ENCODE measurements at regions not wholly inside any gene's neighbourhood (a gene's known extent, or its start where the extent isn't known, plus 50 kb on each side); places are given as distances from the start of the nearest gene placed in this dataset.

DNA sequence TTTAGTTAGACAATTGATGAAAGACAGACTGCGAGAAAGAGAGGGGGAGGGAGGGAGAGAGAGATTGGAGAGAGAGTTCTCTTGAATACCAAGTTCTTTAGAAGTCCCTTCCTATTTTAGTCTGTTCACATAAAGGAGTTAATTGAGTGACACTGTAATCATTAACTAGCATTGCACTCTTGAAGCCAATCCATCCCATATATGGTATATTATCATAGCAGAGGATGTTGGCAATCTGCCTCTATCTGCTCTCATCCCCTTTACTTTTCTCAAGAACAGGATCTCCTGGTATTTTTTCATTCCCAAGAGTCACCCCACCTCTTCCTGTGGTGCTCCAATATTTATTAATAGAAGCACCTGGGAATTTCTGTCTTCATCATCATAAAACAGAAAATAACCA, 959.6 kb upstream of the NDST4 start:
- Histone ChIP-seq H3K4me3 (ENCODE audit: low read length) (no peak overlapping the region), H3K9me3 (replicated peaks; ENCODE audit: low read length) (no peaks in the 10 kb centered on the region), H3K4me1 (ENCODE audit: control insufficient read depth, insufficient read depth, low read length) (no peaks in the 10 kb centered on the region), H3K9ac (ENCODE audit: low read depth, low read length) (no peak overlapping the region), H3K4me2 (ENCODE audit: low read length) (no peak overlapping the region), H3K27me3 (ENCODE audit: control insufficient read depth, insufficient read depth, low read length) (no peaks in the 10 kb centered on the region), H3K36me3 (ENCODE audit: insufficient read depth, low read length) (no peaks in the 10 kb centered on the region)

DNA sequence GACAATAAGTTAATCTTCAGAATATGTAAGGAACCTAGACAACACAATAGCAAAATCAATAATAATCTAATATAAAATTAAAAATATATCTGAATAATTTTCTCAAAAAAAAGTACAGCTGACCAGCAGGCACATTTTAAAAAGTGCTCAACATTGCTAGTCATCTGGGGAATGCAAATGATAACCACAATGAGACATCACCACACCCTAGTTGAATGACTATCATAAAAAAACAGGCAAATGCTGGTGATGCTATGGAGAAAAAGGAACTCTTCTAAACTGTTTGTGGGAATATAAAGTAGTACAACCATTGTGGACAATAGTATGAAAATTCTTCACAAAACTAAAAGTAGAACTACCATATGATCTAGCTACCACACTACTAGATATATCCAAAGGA, 956.9 kb upstream of the NDST4 start:
- H3K4me3 ChIP-seq (ENCODE audit: low read length), result no peak overlapping the region
- H3K4me2 ChIP-seq (ENCODE audit: low read length), result no peak overlapping the region
- H3K4me1 ChIP-seq (ENCODE audit: control insufficient read depth, insufficient read depth, low read length), result no peaks in the 10 kb centered on the region
- no peaks in the 10 kb centered on the region for H3K9me3 ChIP-seq (replicated peaks; ENCODE audit: low read length)
- H3K27me3 ChIP-seq (ENCODE audit: control insufficient read depth, insufficient read depth, low read length), result no peaks in the 10 kb centered on the region
- H3K9ac ChIP-seq (ENCODE audit: low read depth, low read length), result no peak overlapping the region
- H3K36me3 ChIP-seq (ENCODE audit: insufficient read depth, low read length), result no peaks in the 10 kb centered on the region

DNA sequence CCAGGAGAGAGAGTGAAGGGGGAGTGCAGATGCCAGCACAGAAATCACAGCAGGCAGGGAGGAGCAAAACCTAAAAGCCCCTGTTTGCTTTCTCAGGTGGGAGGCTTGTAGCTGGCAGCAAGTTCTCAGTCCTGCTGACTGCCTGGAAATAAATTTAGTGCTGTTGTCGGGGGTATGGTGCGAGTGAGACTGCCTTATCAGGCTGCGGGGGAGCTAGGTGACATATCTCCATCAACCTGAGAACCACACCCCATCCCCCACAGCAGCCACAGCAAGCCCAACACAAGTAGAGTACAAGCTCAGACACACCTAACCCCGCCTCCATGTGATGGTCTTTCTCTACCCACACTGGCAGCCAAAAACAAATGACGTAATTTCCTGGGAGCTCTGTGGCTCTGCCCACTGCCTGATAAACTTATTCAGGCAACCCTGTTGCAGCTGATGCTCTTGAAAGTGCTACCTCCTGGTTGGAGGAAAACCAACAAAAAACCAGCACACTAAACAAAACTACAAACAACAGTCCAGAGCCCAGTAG, 953.4 kb upstream of the NDST4 start:
- Histone ChIP-seq H3K9ac (ENCODE audit: low read depth, low read length) (no peak overlapping the region), H3K4me1 (ENCODE audit: control insufficient read depth, insufficient read depth, low read length) (no peaks in the 10 kb centered on the region), H3K4me2 (ENCODE audit: low read length) (no peak overlapping the region), H3K36me3 (ENCODE audit: insufficient read depth, low read length) (no peaks in the 10 kb centered on the region), H3K27me3 (ENCODE audit: control insufficient read depth, insufficient read depth, low read length) (no peaks in the 10 kb centered on the region), H3K4me3 (ENCODE audit: low read length) (no peak overlapping the region), H3K9me3 (replicated peaks; ENCODE audit: low read length) (no peaks in the 10 kb centered on the region)

DNA sequence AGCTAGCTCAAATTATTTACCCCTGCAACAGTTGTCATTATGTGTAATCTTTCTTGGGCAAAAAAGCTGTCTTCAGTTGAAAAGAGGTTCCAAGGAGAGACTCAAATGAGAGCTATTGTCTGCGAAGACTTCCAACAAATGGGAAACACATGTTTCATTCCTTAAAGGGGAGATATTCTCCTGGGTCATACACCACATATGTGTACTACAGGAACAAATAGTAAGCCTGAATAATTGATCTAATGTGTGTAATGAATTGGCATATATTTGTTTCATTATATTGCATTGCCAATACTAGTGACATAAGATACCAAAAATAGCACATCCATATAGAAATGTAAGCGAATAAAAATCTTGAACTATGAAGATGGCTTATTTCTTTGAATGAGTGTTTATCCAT, 950.9 kb upstream of the NDST4 start:
- Histone ChIP-seq H3K36me3 (ENCODE audit: insufficient read depth, low read length) (no peaks in the 10 kb centered on the region), H3K4me2 (ENCODE audit: low read length) (no peak overlapping the region), H3K4me1 (ENCODE audit: control insufficient read depth, insufficient read depth, low read length) (no peaks in the 10 kb centered on the region), H3K9me3 (replicated peaks; ENCODE audit: low read length) (peaks cover 4% of the 10 kb centered on the region), H3K27me3 (ENCODE audit: control insufficient read depth, insufficient read depth, low read length) (no peaks in the 10 kb centered on the region), H3K4me3 (ENCODE audit: low read length) (no peak overlapping the region), H3K9ac (ENCODE audit: low read depth, low read length) (no peak overlapping the region)

DNA sequence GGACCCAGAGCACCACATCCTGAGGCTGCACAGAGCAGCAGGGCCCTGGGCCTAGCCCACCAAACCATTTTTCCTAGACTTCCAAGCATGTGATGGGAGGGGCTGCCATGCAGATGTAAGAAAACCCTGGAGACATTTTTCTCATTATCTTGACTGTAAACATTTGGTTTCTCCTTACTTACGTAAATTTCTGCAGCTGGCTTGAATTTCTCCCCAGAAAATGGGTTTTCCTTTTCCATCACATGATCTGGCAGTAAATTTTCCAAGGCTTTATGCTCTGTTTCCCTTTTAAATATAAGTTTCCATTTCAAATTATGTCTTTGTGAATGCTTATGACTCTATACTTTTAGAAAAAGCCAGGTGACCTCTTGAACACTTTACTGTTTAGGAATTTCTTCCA, 945.9 kb upstream of the NDST4 start:
- H3K9ac ChIP-seq (ENCODE audit: low read depth, low read length), result no peak overlapping the region
- H3K36me3 ChIP-seq (ENCODE audit: insufficient read depth, low read length), result no peaks in the 10 kb centered on the region
- no peaks in the 10 kb centered on the region for H3K4me1 ChIP-seq (ENCODE audit: control insufficient read depth, insufficient read depth, low read length)
- H3K9me3 ChIP-seq (replicated peaks; ENCODE audit: low read length), result peaks cover 4% of the 10 kb centered on the region
- no peak overlapping the region for H3K4me3 ChIP-seq (ENCODE audit: low read length)
- H3K27me3 ChIP-seq (ENCODE audit: control insufficient read depth, insufficient read depth, low read length), result no peaks in the 10 kb centered on the region
- H3K4me2 ChIP-seq (ENCODE audit: low read length), result no peak overlapping the region

DNA sequence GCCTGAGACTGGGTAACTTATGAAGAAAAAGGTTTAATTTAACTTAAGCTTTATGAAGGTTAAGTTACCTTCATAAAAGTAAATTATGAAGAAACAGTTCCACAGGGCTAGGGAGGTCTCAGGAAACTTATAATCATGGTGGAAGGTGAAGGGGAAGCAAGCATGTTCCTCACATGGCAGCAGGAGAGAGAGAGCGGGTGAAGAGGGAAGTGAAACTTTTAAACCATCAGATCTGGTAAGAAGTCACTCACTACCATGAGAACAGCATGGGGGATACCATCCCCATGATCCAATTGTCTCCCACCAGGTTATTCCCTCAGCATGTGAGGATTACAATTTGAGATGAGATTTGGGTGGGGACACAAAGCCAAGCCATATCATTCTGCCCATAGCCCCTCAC, 944.7 kb upstream of the NDST4 start:
- Histone ChIP-seq H3K4me2 (ENCODE audit: low read length) (no peak overlapping the region), H3K36me3 (ENCODE audit: insufficient read depth, low read length) (no peaks in the 10 kb centered on the region), H3K4me1 (ENCODE audit: control insufficient read depth, insufficient read depth, low read length) (no peaks in the 10 kb centered on the region), H3K9ac (ENCODE audit: low read depth, low read length) (no peak overlapping the region), H3K9me3 (replicated peaks; ENCODE audit: low read length) (peaks cover 4% of the 10 kb centered on the region), H3K4me3 (ENCODE audit: low read length) (no peak overlapping the region), H3K27me3 (ENCODE audit: control insufficient read depth, insufficient read depth, low read length) (no peaks in the 10 kb centered on the region)

DNA sequence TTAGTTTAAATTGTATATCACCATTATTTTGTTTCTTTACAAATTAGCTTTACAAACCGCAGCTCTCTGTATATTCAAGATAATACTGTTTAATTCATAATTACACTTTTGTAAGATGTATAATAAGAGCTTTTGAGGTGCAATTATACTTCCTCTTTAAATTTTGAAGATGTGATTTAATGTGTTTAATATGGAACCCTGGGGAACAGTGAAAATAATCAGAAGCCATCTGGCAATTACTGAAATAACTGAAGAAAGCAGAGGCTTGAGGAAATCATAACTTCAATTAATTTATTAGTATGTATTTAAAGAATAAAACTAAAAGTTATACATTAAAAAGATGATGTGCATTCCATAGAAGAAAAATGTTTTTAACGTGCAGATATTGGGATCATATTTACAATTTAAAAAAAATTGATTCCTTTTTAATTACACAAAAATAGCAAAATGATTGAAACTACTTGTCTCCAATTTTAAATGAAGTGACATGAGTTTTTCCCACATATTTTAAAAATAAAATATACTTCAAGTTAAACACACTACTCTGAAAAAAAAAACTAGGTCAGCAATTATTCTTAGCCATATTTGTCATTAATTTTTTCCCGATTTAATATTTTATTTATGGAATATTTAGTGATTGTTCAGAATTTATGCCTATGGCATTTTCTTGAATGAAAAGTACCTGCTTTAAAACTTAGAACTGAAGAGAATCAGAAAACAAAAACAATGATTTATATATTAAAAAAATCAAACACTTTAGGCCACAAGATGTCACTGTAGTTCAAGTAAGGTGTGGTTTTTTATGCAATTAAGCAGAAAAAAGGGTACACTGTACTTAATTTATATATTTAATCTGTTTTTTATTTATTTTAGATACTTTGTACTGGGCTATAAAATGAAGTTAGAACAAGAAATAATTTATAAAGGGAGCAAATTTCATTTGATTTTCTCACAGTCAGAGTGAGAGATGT, 942.7 kb upstream of the NDST4 start:
- Histone ChIP-seq H3K4me2 (ENCODE audit: low read length) (no peak overlapping the region), H3K4me1 (ENCODE audit: control insufficient read depth, insufficient read depth, low read length) (no peaks in the 10 kb centered on the region), H3K9ac (ENCODE audit: low read depth, low read length) (no peak overlapping the region), H3K4me3 (ENCODE audit: low read length) (no peak overlapping the region), H3K36me3 (ENCODE audit: insufficient read depth, low read length) (no peaks in the 10 kb centered on the region), H3K27me3 (ENCODE audit: control insufficient read depth, insufficient read depth, low read length) (no peaks in the 10 kb centered on the region), H3K9me3 (replicated peaks; ENCODE audit: low read length) (peaks cover 4% of the 10 kb centered on the region)

DNA sequence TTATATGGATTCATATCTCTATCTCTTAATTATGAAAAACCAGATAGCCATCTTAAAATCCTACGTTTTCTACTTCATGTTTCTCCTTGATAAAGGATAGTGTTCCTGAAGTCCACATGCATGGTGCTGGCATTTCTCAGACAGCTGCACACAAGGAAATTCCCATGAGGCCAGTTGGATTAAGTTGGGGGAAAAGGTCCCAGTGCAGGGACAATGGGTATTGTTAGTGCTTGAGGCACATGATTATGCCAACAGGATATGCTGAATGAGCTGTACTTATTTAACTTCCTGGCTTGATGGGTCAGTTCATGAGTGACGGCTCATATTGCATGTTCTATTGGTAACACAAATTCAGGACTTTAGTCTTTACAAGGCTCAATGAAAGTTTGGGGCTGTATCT, 913.9 kb upstream of the NDST4 start:
- no peaks in the 10 kb centered on the region for H3K4me1 ChIP-seq (ENCODE audit: control insufficient read depth, insufficient read depth, low read length)
- no peaks in the 10 kb centered on the region for H3K36me3 ChIP-seq (ENCODE audit: insufficient read depth, low read length)
- H3K9me3 ChIP-seq (replicated peaks; ENCODE audit: low read length), result peaks cover 4% of the 10 kb centered on the region
- H3K9ac ChIP-seq (ENCODE audit: low read depth, low read length), result no peak overlapping the region
- no peaks in the 10 kb centered on the region for H3K27me3 ChIP-seq (ENCODE audit: control insufficient read depth, insufficient read depth, low read length)
- no peak overlapping the region for H3K4me3 ChIP-seq (ENCODE audit: low read length)
- no peak overlapping the region for H3K4me2 ChIP-seq (ENCODE audit: low read length)

DNA sequence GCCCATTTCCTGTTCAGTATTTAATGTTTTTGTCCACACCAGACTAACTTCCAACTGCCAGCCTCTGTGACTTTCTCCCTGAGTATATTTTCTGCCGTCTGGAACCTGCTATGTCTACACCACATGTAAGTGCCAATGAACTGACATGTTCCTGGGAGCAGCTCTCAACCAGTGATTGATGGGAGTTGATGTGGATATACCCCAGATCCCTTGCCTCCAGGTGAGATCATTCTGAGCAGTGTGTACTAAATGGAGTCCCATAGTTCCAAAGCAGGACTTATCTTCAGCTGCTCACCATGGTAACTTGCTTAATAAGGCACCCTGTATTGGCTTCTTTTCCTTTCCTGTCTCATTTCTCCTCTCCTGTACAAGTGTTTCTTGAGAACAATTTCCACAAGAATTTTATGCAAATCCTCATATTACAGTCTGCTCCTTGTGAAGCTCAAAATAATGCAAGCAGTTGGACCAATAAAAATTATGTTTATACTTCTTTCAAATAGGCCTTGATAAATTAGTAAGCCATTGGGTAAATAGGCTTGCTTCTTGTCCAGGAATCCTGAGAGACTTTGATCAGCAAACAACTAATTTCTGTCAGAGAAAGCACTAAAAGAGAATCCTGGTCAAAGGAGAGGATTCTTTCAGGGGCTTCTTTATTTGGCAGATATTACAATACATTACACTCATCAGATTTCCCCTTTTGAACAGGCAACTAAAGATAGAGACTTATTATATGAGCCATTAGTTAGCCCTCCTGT, 911.7 kb upstream of the NDST4 start:
- no peak overlapping the region for H3K9ac ChIP-seq (ENCODE audit: low read depth, low read length)
- no peaks in the 10 kb centered on the region for H3K36me3 ChIP-seq (ENCODE audit: insufficient read depth, low read length)
- H3K27me3 ChIP-seq (ENCODE audit: control insufficient read depth, insufficient read depth, low read length), result no peaks in the 10 kb centered on the region
- H3K4me1 ChIP-seq (ENCODE audit: control insufficient read depth, insufficient read depth, low read length), result no peaks in the 10 kb centered on the region
- H3K9me3 ChIP-seq (replicated peaks; ENCODE audit: low read length), result peaks cover 4% of the 10 kb centered on the region
- no peak overlapping the region for H3K4me3 ChIP-seq (ENCODE audit: low read length)
- H3K4me2 ChIP-seq (ENCODE audit: low read length), result no peak overlapping the region

DNA sequence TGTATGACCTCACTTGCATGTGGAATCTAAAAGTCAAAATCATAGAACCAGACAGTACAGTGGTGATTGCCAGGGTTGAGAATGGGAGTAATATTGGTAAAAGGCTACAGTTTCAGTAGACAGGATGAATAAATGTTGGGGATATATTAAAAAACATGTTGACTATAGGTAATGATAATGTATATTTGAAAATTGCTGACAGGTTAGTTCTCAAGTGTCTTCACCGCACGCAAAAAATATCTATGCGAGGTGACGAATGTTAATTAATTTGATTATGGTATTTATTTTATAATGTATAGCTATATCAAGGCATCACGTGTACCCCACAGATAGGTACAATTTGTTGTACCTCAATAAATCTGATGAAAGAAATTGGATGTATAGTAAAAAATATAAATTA, 909.6 kb upstream of the NDST4 start:
- Histone ChIP-seq H3K4me3 (ENCODE audit: low read length) (no peak overlapping the region), H3K4me2 (ENCODE audit: low read length) (no peak overlapping the region), H3K27me3 (ENCODE audit: control insufficient read depth, insufficient read depth, low read length) (no peaks in the 10 kb centered on the region), H3K4me1 (ENCODE audit: control insufficient read depth, insufficient read depth, low read length) (no peaks in the 10 kb centered on the region), H3K36me3 (ENCODE audit: insufficient read depth, low read length) (no peaks in the 10 kb centered on the region), H3K9ac (ENCODE audit: low read depth, low read length) (no peak overlapping the region), H3K9me3 (replicated peaks; ENCODE audit: low read length) (peaks cover 4% of the 10 kb centered on the region)

DNA sequence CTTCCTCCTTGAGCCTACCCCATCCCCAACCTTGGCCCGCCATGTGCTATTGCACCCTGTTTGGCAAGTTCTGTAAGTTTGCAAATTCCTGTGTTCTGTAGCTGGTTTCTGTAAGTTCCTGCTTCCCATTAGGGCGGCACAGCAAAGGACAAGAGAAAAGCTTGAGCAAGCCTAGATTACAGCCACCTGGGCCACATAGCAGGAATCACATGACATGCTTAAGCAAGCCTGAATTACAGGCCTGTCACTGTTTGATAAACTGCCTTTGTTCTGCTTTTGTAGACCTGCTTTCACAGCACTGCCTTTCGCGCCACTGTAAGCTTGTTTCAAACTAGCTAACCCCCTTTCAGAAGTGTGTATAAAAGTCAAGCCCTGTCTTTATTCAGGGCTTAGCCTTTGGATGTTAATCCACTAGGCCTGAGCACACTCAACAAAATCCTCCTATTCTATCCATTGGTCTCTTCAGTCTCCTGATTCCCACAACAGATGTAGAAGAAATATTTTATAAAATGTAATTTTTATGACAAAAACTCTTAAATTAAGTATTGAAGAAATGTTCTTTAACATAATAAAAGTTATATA, 906.8 kb upstream of the NDST4 start:
- H3K4me3 ChIP-seq (ENCODE audit: low read length), result no peak overlapping the region
- H3K36me3 ChIP-seq (ENCODE audit: insufficient read depth, low read length), result no peaks in the 10 kb centered on the region
- peaks cover 16% of the 10 kb centered on the region for H3K9me3 ChIP-seq (replicated peaks; ENCODE audit: low read length)
- H3K27me3 ChIP-seq (ENCODE audit: control insufficient read depth, insufficient read depth, low read length), result no peaks in the 10 kb centered on the region
- H3K4me1 ChIP-seq (ENCODE audit: control insufficient read depth, insufficient read depth, low read length), result no peaks in the 10 kb centered on the region
- H3K9ac ChIP-seq (ENCODE audit: low read depth, low read length), result no peak overlapping the region
- no peak overlapping the region for H3K4me2 ChIP-seq (ENCODE audit: low read length)

Measured in skeletal muscle satellite cell (primary cell).